ENCODE measurements at regions not wholly inside any gene's neighbourhood (a gene's known extent, or its start where the extent isn't known, plus 50 kb on each side); places are given as distances from the start of the nearest gene placed in this dataset.

GRCh38 chr9:38153152-38153909 is 84.3 kb upstream of the SHB start:
- TF ChIP-seq CTCF (IDR thresholded peaks at IDR 0.05) (no peak), POLR2A (IDR thresholded peaks at IDR 0.05) (no peak)
- peaks cover 14% of the 10 kb centered on the region for H3K4me1 ChIP-seq
- H3K9me3 ChIP-seq: no peaks in the 10 kb centered on the region
- WGBS, 2 donors: 41 to 42% methylated on average over 6 of the region's 6 CpGs
- no peaks in the 10 kb centered on the region for H3K36me3 ChIP-seq (replicated peaks in 1 of 2; ENCODE audit: insufficient read depth in 1 of 2, low read depth in 2 of 2)
- H3K27me3 ChIP-seq: no peaks in the 10 kb centered on the region
- no peak overlapping the region for H3K4me3 ChIP-seq
- H3K27ac ChIP-seq: peak overlapping the region in 1 of 4 donors; percentile 23
- ATAC-seq: peak; percentile 82
- intact Hi-C loops (cut with DNase I): no loop called here
- DNase-seq: peak; percentile 27 to 71 (median 52)

GRCh38 chr9:38149647-38150046 is 80.6 kb upstream of the SHB start:
- Histone ChIP-seq H3K27me3 (no peaks in the 10 kb centered on the region), H3K36me3 (replicated peaks in 1 of 2; ENCODE audit: insufficient read depth in 1 of 2, low read depth in 2 of 2) (no peaks in the 10 kb centered on the region), H3K4me3 (no peak overlapping the region), H3K27ac (no peak overlapping the region), H3K4me1 (peaks cover 20% of the 10 kb centered on the region), H3K9me3 (no peaks in the 10 kb centered on the region)
- TF ChIP-seq POLR2A (IDR thresholded peaks at IDR 0.05) (no peak), CTCF (IDR thresholded peaks at IDR 0.05) (no peak)
- 49 to 62% methylated on average over 3 of the region's 3 CpGs for WGBS, 2 donors
- ATAC-seq (no peak), DNase-seq (peak in 1 of 4 donors; percentile 29)
- intact Hi-C loops (cut with DNase I): no loop called here

GRCh38 chr9:38146844-38147243 is 77.8 kb upstream of the SHB start:
- intact Hi-C loops (cut with DNase I): no loop called here
- no peak overlapping the region for H3K4me3 ChIP-seq
- 24 to 60% methylated on average over 1 to 8 of the region's 8 CpGs for WGBS, 2 donors

GRCh38 chr9:38145526-38146053 is 76.6 kb upstream of the SHB start:
- Histone ChIP-seq H3K4me1 (peaks cover 7% of the 10 kb centered on the region), H3K27ac (no peak overlapping the region), H3K27me3 (no peaks in the 10 kb centered on the region), H3K9me3 (no peaks in the 10 kb centered on the region), H3K4me3 (no peak overlapping the region), H3K36me3 (replicated peaks in 1 of 2; ENCODE audit: insufficient read depth in 1 of 2, low read depth in 2 of 2) (no peaks in the 10 kb centered on the region)
- TF ChIP-seq CTCF (IDR thresholded peaks at IDR 0.05): no peak
- no peak for TF ChIP-seq POLR2A (IDR thresholded peaks at IDR 0.05)
- 89 to 96% methylated on average over 6 of the region's 6 CpGs for WGBS, 2 donors
- ATAC-seq: no peak
- no peak for DNase-seq
- intact Hi-C loops (cut with DNase I): no loop called here

More at GRCh38 chr9:38146844-38147243, 77.8 kb upstream of the SHB start:
- H3K4me1 ChIP-seq: peaks cover 7% of the 10 kb centered on the region
- H3K27ac ChIP-seq: no peak overlapping the region
- H3K9me3 ChIP-seq: no peaks in the 10 kb centered on the region
- peak; percentile 52 for ATAC-seq
- no peaks in the 10 kb centered on the region for H3K27me3 ChIP-seq
- TF ChIP-seq POLR2A (IDR thresholded peaks at IDR 0.05) (no peak), CTCF (IDR thresholded peaks at IDR 0.05) (no peak)
- no peaks in the 10 kb centered on the region for H3K36me3 ChIP-seq (replicated peaks in 1 of 2; ENCODE audit: insufficient read depth in 1 of 2, low read depth in 2 of 2)
- DNase-seq: peak; percentile 26 to 69 (median 32)

- TF ChIP-seq CTCF (IDR thresholded peaks at IDR 0.05): no peak
- TF ChIP-seq POLR2A (IDR thresholded peaks at IDR 0.05): no peak
- WGBS, 2 donors: 78 to 81% methylated on average over 4 of the region's 4 CpGs
These were observed 75.4 kb upstream of the SHB start for GRCh38 chr9:38144421-38144820.

More at GRCh38 chr9:38144421-38144820, 75.4 kb upstream of the SHB start:
- intact Hi-C loops (cut with DNase I): no loop called here
- no peak overlapping the region for H3K4me3 ChIP-seq
- peaks cover 7% of the 10 kb centered on the region for H3K4me1 ChIP-seq
- no peaks in the 10 kb centered on the region for H3K27me3 ChIP-seq
- no peak overlapping the region for H3K27ac ChIP-seq
- H3K9me3 ChIP-seq: no peaks in the 10 kb centered on the region
- ATAC-seq (no peak), DNase-seq (no peak)
- H3K36me3 ChIP-seq (replicated peaks in 1 of 2; ENCODE audit: insufficient read depth in 1 of 2, low read depth in 2 of 2): no peaks in the 10 kb centered on the region

Data from body of pancreas (tissue), 4 donors.